MG63 (cell line): ENCODE measurements at regions not wholly inside any gene's neighbourhood (a gene's known extent, or its start where the extent isn't known, plus 50 kb on each side); places are given as distances from the start of the nearest gene placed in this dataset.
A peak's percentile ranks its signal among the peaks of the same experiment; 100 is the strongest.

ENCODE experiments used
- DNase-seq: peaks from one replicate; pipeline ENCODE4 v3.0.0-alpha.2; 2020
- H3K27me3 ChIP-seq: fragments of 250-450 bp; sonication (Bioruptor Pico); 2 replicates; pipeline ENCODE4 v1.5.1; 2020; ENCODE audit warnings: mild to moderate bottlenecking, moderate library complexity
- H3K36me3 ChIP-seq: fragments of 250-450 bp; sonication (Bioruptor Pico); 2 replicates; pipeline ENCODE4 v1.5.1; 2020; ENCODE audit warnings: mild to moderate bottlenecking, moderate library complexity
- H3K4me3 ChIP-seq: fragments of 250-450 bp; sonication (Bioruptor Pico); 2 replicates; pipeline ENCODE4 v1.5.1; 2020; ENCODE audit warnings: mild to moderate bottlenecking, moderate library complexity
- H3K9me3 ChIP-seq: fragments of 250-450 bp; sonication (Bioruptor Pico); 2 replicates; pipeline ENCODE4 v1.5.1; 2020; ENCODE audit warnings: mild to moderate bottlenecking, moderate library complexity

DNA sequence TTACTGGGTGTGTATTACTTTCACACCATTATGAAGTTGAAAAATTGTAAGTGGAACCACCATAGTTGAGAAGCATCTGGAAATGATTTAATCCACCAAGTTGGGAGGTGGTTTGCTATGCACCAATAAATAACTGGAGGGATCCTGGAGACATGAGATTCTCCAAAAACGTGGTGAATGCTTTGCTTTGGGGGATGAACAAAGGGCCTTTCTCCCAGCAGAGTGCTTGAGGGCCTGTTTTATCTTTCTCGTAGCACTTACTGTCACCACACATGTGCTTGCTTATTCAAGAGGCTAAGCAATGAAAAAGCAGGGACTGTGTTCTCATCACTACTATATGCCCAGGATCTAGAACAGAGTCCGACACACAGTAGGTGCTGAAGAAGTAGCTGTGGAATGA, 371.1 kb downstream of the DHX35 start:
- DNase-seq: no peak
- Histone ChIP-seq H3K9me3 (no peaks in the 10 kb centered on the region), H3K4me3 (no peak overlapping the region), H3K36me3 (no peaks in the 10 kb centered on the region), H3K27me3 (no peaks in the 10 kb centered on the region)

DNA sequence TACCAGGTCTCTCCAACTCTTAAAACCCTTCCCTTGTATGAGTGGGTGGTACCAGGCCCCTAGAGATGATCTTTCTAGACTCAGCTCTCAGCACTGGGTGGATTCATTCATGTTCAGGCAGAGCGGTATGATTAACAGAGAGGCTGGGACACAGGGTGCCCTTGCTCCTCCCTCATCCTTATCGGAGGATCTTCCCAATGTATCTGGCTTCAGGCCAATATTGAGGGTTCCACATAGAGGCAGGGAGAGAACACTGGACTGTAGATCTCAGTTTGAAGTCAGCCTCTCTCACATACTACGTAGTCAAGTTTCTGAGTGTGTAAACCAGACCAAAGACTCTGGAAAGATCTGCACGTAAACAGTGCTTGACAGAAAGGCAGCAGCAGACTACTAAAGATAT, 366.2 kb downstream of the DHX35 start:
- no peak for DNase-seq
- Histone ChIP-seq H3K9me3 (no peaks in the 10 kb centered on the region), H3K4me3 (no peak overlapping the region), H3K27me3 (no peaks in the 10 kb centered on the region), H3K36me3 (no peaks in the 10 kb centered on the region)

DNA sequence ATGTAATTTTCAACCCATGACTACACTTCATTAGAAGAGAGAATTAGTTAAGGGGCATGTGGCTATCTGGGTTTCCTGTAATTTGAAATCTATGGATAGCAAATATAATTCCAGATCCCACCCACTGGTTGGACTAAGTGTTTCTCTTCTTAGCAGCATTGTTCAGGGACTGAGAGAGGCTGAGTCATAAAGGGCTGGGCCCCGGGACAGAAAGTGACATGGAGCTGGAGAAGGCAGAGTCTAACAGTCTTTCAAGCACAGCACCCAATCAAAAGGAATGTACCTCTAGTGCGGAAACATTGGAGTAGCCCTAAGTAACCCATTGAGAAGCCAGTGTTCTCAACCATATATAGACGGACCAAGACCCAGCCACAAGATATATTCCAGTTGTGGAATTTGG, 363.9 kb downstream of the DHX35 start:
- DNase-seq: no peak
- H3K36me3 ChIP-seq: no peaks in the 10 kb centered on the region
- H3K4me3 ChIP-seq: no peak overlapping the region
- H3K9me3 ChIP-seq: no peaks in the 10 kb centered on the region
- peaks cover 6% of the 10 kb centered on the region; the same call in 1 of the 2 replicates for H3K27me3 ChIP-seq

DNA sequence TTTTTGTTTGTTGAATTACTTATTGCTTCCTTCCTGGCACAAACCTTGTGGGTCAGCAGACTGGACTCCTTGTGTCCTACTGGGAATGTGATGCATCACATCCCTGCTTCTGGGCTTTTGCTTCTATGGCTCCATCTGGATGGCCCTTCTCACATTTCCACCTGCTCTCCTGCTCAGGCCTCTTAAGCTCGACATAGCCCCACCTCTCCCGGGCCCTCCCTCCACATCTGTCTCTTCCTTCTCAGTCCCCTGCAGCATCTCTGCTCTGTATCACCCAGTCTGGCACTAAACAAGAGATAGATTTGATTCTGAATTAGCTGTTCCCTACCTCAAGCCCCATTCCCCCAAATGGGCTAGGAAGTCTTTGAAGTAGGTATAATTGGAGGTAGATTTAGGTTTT, 356.8 kb downstream of the DHX35 start:
- no peak for DNase-seq
- H3K36me3 ChIP-seq: no peaks in the 10 kb centered on the region
- no peaks in the 10 kb centered on the region for H3K9me3 ChIP-seq
- no peak overlapping the region for H3K4me3 ChIP-seq
- H3K27me3 ChIP-seq: peaks cover 8% of the 10 kb centered on the region; the same call in 1 of the 2 replicates

DNA sequence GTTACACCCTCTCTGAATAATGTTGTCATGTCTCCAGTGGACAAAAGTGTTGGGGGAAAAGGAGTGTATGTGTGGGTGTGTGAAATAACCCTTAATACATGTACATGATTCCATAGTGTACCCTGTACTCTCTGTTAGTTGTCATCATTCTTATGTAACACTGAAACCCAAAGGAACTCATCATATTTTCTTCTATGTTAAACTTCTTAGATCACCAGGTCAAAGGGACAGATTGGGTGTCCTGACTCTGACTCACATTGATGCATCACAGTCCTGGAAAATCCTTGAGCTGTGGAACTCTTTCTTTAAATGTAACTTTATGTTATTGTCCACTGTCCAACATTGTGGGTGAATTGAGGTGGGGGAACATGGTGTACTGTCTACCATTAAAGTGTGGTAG, 350.5 kb downstream of the DHX35 start:
- no peak overlapping the region for H3K4me3 ChIP-seq
- 0 out of 2 replicates have a peak, but pooled peaks cover 2% of the 10 kb centered on the region for H3K9me3 ChIP-seq
- DNase-seq: no peak
- peaks cover 8% of the 10 kb centered on the region; the same call in 1 of the 2 replicates for H3K27me3 ChIP-seq
- H3K36me3 ChIP-seq: no peaks in the 10 kb centered on the region

DNA sequence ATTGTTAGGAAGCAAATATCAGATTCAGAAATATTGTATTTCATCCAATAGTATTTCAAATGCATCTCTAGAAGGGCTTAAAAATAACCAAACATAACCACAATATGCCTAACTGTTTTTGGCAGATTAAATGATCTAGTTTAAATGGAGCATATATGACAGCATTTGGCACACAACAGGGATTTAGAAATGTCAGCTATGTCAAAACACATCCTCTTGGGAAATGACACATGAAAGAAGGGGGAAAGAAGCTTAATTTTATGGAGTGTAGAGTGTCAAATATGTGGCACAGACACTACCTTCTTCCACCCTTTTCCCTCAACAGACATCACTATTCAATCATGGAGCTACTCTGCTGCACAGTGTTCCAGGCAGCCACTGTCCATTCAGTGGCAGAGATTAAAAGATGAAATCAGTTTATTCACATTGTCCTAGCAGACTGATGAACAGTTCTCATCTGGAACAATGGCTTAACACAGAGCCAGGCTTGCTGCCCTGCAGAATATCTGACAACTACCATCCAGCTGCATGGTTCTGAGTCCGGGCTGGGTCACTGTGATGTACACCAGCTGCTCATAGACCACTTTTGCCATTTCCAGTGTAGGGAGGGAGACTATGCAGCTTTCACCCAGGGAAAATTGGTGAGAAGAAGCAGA, 349.8 kb downstream of the DHX35 start:
- Histone ChIP-seq H3K36me3 (no peaks in the 10 kb centered on the region), H3K4me3 (no peak overlapping the region), H3K9me3 (0 out of 2 replicates have a peak, but pooled peaks cover 2% of the 10 kb centered on the region), H3K27me3 (peaks cover 8% of the 10 kb centered on the region; the same call in 1 of the 2 replicates)
- DNase-seq: no peak

DNA sequence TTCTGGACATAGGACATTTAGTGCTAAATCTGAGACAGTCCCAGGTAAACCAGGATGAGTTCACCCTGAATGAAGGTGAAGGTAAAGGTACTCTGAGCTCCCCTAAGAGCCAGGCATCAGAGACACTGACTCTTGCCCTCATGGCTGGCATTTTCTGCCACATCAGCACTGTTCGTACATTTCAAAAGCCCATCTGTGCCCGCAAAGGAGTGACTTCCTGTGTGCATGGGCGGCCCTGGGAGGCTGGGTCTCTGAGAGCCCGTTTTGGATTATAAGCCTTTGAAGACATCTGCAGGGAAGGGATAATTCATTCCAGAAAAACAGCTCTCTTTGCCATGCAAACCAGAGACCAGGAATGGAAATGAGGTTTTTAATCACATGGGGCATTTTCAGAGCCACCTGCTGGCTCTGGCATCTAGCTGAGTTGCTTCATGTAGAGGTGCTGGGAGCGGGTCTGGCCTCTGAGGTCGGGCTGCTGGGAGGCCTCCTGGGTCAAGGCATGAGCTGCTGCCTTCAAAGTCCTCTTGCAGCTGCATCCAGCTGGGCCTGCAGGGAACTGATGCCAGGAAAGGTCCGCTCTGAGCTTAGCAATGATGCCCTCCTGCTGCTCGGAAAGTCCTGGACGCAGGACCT, 348.3 kb downstream of the DHX35 start:
- Histone ChIP-seq H3K9me3 (0 out of 2 replicates have a peak, but pooled peaks cover 2% of the 10 kb centered on the region), H3K36me3 (no peaks in the 10 kb centered on the region), H3K4me3 (no peak overlapping the region), H3K27me3 (peaks cover 8% of the 10 kb centered on the region; the same call in 1 of the 2 replicates)
- DNase-seq: no peak

DNA sequence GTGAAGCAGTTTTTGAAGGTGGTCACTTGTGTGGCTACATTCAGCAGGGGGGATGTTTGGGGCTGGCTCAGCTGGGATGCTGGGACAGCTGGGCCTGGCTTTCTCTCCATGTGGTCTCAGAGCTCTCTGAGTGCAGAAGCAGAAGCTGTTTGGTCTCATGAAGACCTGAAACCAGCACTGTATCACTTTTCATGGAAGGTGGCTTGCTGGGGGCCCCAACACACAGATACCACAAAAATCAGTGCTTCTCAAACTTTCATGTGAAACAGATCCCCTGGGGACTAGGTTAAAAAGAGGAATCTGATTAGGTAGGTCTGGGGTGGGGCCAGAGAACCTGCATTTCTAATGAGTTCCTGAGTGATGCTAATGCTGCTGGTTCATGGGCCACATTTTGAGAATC, 347.3 kb downstream of the DHX35 start:
- 0 out of 2 replicates have a peak, but pooled peaks cover 2% of the 10 kb centered on the region for H3K9me3 ChIP-seq

DNA sequence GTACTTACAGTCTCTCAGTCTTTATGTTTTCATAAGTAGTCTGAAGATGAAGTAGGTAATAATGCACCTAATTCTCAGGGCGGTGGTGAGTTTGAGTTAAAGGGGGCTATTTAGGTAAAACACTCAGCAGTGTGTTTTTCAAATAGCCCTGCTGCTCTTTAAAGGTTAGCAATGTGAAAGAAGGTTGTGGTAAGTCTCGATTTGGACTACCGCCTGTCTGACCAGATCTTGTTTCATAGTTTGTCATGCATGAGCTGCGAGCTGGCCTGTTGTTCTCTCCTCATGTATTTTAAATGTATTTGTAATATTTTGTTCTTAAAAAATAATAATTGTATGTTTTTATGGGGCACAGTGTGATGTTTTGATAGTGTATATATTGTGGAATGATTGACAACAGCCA, 340.2 kb downstream of the DHX35 start:
- Histone ChIP-seq H3K4me3 (no peak overlapping the region), H3K36me3 (no peaks in the 10 kb centered on the region), H3K27me3 (no peaks in the 10 kb centered on the region), H3K9me3 (no peaks in the 10 kb centered on the region)
- DNase-seq: no peak

More for the DNA sequence above, 347.3 kb downstream of the DHX35 start:
- Histone ChIP-seq H3K4me3 (no peak overlapping the region), H3K36me3 (no peaks in the 10 kb centered on the region), H3K27me3 (peaks cover 8% of the 10 kb centered on the region; the same call in 1 of the 2 replicates)
- no peak for DNase-seq

DNA sequence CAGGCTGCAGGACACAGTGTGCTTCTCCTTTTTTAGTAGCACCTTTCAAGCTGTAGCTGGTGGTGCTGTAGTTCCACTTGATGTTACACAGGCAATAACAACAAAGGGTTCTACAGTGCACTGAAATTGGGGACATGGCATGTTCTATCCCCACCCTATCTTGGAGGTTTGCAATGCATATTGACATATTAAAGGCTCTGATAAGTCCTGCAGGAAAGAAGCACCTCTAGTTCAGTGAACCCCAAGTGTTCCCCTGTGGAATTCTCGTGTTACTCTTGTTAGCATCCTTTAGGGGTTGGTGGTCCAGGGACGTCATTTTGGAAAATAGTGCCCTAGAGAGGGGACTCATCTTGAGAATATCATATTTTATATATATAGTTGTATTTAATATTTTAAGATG, 337.6 kb downstream of the DHX35 start:
- Histone ChIP-seq H3K4me3 (no peak overlapping the region), H3K27me3 (no peaks in the 10 kb centered on the region), H3K9me3 (no peaks in the 10 kb centered on the region), H3K36me3 (no peaks in the 10 kb centered on the region)
- DNase-seq: no peak

DNA sequence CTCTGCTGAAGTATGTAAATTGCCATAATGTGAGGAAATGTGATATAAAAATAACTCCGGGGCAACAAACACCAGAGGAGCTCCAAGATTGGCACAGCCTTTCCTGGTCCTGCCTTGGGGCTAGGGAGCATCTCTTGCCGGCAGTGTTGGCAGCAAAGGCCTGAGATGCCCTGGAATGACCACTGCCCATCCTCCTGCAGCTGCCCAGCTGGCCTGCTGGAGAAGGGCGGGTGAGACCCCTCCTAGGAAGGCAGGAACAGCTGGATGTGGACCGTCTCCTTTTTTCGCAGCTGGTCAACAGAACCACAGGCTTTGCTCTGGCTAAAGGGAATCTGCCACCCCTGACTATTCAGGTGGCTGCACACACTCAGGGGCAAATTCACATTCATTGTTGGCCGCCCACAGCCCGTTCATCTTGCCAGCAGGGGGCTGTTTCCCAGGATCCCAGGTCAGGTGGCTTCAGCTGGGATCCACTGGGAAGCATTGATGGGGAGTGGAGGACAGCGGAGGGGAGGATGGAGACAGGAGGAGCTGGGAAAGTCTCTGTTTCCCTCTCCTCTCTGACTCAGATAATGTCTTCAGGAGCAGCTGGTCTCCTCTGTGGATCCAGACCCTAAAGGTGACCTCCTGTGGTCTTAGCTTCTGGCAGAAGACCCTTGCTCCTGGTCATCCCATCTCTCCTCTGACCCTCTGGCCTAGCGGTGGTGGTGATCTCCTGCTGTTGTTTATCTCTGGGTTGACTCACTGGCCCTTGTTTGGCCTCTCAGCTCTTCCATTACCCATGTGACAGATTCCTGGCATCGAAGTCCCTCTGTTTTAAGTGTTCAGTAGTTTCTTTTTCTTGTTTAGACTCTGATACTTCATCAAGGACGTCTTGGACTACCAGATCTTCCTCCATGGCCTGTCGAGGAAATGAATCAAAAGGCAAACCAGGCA, 336.7 kb downstream of the DHX35 start:
- Histone ChIP-seq H3K4me3 (no peak overlapping the region), H3K9me3 (no peaks in the 10 kb centered on the region), H3K36me3 (no peaks in the 10 kb centered on the region), H3K27me3 (no peaks in the 10 kb centered on the region)
- no peak for DNase-seq

DNA sequence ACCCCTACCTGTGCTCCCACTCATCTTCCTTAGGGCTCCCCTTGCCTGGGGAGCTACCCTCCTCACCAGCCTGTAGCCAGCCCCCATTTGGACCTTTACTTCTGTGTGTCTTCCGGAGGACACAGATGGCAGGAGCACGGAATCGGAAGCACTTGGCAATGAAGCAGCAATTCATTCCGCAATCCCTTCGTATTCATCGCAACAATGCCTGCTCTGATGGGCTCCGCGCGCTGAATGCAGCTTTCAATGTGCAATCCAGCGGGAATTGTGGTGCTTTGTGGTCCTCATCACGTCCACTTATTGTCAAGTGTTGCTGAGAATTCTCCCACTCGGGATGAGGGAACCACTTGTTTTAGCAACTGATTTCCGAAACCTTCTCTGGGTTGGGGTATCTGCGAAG, 336.0 kb downstream of the DHX35 start:
- H3K9me3 ChIP-seq: no peaks in the 10 kb centered on the region
- no peaks in the 10 kb centered on the region for H3K36me3 ChIP-seq
- no peak for DNase-seq
- no peak overlapping the region for H3K4me3 ChIP-seq
- H3K27me3 ChIP-seq: no peaks in the 10 kb centered on the region

DNA sequence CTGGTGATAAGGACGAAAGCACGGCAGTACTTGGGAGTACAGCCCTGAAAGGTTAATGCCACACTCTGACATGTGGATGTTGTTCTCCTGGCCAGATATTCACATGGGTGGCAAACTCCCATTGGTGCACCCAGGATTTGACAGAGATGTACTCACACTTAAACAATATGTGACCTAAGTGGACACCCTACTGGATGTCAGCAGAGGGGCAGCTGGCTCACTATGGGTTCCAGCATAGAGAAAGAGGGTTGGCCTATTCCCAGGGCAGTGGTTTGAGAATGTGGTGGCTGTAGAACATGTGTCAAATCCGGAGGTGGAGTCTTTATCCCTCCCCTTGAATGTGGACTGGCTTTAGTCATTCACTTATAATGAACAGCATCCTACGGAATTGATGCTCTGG, 333.2 kb downstream of the DHX35 start:
- Histone ChIP-seq H3K36me3 (no peaks in the 10 kb centered on the region), H3K27me3 (no peaks in the 10 kb centered on the region), H3K4me3 (no peak overlapping the region), H3K9me3 (no peaks in the 10 kb centered on the region)
- no peak for DNase-seq

DNA sequence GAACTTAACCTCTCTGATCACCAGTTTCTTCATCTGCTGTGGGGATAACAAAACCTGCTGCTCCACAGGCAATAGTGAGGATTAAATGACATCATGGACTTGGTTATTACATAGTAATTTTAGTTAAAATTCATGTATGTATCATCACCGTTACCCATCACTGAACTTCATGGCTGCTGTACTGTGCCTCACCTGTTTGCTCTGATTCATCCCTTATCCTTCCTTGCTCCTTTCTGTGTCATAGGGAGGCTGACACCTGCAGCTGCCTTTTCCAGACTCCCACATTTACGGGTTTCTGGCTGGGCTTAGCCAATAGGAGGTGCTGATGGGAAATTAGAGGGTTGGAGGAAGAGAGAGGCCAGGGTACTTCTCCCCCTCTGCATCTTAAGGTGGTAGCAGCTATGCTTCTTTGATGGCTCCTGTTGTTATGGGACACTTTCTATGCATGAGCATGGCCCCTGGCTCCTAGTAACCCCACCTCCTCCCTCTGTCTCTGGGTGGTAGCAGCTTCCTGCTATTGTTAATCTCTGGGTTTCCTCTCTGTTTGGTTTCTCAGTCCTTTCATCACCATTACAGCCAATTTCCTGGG, 332.1 kb downstream of the DHX35 start:
- H3K4me3 ChIP-seq: no peak overlapping the region
- no peaks in the 10 kb centered on the region for H3K27me3 ChIP-seq
- H3K36me3 ChIP-seq: no peaks in the 10 kb centered on the region
- DNase-seq: no peak
- no peaks in the 10 kb centered on the region for H3K9me3 ChIP-seq

DNA sequence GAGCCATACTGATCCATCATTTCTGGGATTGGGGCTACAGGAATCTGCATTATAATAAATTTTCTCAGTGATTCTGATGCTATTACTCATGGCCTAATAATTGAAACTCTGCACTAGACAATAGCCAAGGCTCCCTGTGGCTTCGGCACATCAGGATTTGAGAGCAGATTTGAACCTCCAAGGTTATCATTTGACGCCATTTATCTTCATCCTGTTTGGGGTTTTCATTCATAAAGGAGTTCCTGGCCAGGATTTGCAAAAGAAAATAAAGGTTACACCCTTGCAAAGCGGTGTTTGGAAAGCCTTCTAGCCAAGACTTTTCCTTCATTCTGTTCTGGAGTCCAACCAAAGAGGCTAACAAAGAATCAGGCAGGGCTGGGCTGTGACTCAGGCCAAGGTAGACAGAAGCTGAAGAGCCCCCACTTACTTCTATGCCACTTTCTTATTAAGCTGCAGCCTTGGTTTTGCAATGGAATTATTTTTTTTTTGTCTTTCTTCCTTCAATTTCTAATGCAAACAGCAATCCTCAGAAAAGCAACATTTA, 330.1 kb downstream of the DHX35 start:
- H3K27me3 ChIP-seq: no peaks in the 10 kb centered on the region
- H3K9me3 ChIP-seq: no peaks in the 10 kb centered on the region
- no peak for DNase-seq
- H3K36me3 ChIP-seq: no peaks in the 10 kb centered on the region
- H3K4me3 ChIP-seq: no peak overlapping the region

DNA sequence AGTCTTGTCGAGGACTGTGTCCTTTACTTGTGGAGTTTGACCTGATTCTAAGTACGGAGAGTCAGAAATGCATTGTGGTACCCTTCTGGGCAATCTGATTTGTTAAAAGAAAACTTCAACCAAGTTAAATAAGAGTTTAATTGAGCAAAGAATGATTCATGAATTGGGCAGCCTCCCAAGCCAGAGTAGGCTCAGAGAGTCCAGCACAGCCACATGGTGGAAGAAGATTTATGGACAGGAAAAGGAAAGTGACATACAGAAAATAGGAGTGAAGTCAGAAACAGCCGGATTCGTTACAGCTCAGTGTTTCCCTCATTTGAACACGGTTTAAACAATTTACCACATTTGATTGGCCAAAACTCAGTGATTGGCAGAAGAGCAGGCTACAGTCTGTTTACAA, 329.2 kb downstream of the DHX35 start:
- peak; percentile 63 for DNase-seq
- Histone ChIP-seq H3K9me3 (no peaks in the 10 kb centered on the region), H3K27me3 (no peaks in the 10 kb centered on the region), H3K36me3 (no peaks in the 10 kb centered on the region), H3K4me3 (no peak overlapping the region)

DNA sequence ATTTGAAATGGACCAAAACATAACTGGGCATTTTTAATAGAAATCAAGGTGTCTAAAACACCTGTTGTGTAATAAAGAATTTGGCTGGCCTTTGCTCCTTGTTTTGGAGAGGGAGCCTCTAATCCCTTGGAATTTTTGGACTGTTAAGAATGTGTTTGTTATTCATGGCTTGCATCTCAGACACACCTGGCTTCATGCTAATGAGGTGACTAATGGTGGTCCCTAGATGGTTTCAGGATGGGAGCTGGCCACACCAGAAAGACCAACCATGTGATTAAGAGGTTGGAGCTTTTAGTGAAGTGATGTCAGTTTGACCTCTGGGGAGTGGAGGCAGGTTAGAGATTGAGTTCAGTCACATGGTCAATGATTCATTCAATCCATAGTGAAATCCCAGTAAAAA, 328.4 kb downstream of the DHX35 start:
- Histone ChIP-seq H3K27me3 (no peaks in the 10 kb centered on the region), H3K9me3 (no peaks in the 10 kb centered on the region), H3K36me3 (no peaks in the 10 kb centered on the region), H3K4me3 (no peak overlapping the region)
- DNase-seq: no peak
